Calu3 (cell line): ENCODE measurements at regions not wholly inside any gene's neighbourhood (a gene's known extent, or its start where the extent isn't known, plus 50 kb on each side); places are given as distances from the start of the nearest gene placed in this dataset.

ENCODE experiments used
- BruUV-seq: library from RNA; stranded (reverse); fragments of 400-500 nt; replicated peaks from 2 replicates; lab custom pipeline; 2021; lab: Mats Ljungman, UMichigan
- CTCF ChIA-PET: fragments of 300-600 bp; sonication (Branson Sonifier 250); formaldehyde crosslinking; loops from one replicate; lab custom pipeline; 2022; ENCODE audit warnings: antibody characterized with exemption; lab: Charles Lee
- DNase-seq: peaks from one replicate; pipeline ENCODE4 v3.0.0; 2022
- H3K27ac Mint-ChIP-seq: one replicate; pipeline ENCODE4 v1.8.0; 2022; ENCODE audit warnings: mixed read lengths; ENCODE audit not compliant: unreplicated experiment
- H3K27me3 Mint-ChIP-seq: one replicate; pipeline ENCODE4 v1.8.0; 2022; ENCODE audit warnings: mixed read lengths; ENCODE audit not compliant: unreplicated experiment
- H3K36me3 Mint-ChIP-seq: one replicate; pipeline ENCODE4 v1.8.0; 2022; ENCODE audit warnings: mild to moderate bottlenecking, moderate library complexity, mixed read lengths; ENCODE audit not compliant: insufficient read depth, unreplicated experiment
- H3K4me1 Mint-ChIP-seq: one replicate; pipeline ENCODE4 v1.8.0; 2022; ENCODE audit warnings: mild to moderate bottlenecking, low read depth, mixed read lengths; ENCODE audit not compliant: unreplicated experiment
- H3K4me3 Mint-ChIP-seq: one replicate; pipeline ENCODE4 v1.8.0; 2022; ENCODE audit warnings: mild to moderate bottlenecking, low read depth, moderate library complexity, mixed read lengths; ENCODE audit not compliant: unreplicated experiment
- H3K9me3 Mint-ChIP-seq: one replicate; pipeline ENCODE4 v1.8.0; 2022; ENCODE audit warnings: low read depth, mixed read lengths; ENCODE audit not compliant: unreplicated experiment
- CTCF ChIP-seq: fragments of 200-600 bp; IDR thresholded peaks from one replicate; pipeline ENCODE4 v1.8.0; 2022; ENCODE audit warnings: antibody characterized with exemption; ENCODE audit not compliant: unreplicated experiment
- intact Hi-C: fragments of 100-400 bp; cut with micrococcal nuclease; formaldehyde crosslinking; loops from one replicate; pipeline ENCODE4 v1.10.0; 2022; ENCODE audit not compliant: unreplicated experiment

GRCh38 chr18:69177702-69178101 lies 223.0 kb upstream of the DOK6 start:
- intact Hi-C loops, result no loop called here
- CTCF ChIA-PET, result no interaction called here
- H3K9me3 Mint-ChIP-seq, result peaks cover 11% of the 10 kb centered on the region
- no peaks in the 10 kb centered on the region for H3K4me1 Mint-ChIP-seq
- no peak overlapping the region for H3K4me3 Mint-ChIP-seq
- no peak overlapping the region for H3K27ac Mint-ChIP-seq
- no TSS peak for BruUV-seq
- TF ChIP-seq CTCF, result no peak
- no peak for DNase-seq
- H3K27me3 Mint-ChIP-seq, result no peaks in the 10 kb centered on the region
- no peaks in the 10 kb centered on the region for H3K36me3 Mint-ChIP-seq

GRCh38 chr18:69186162-69186561 lies 214.5 kb upstream of the DOK6 start:
- no peak for DNase-seq
- Mint-ChIP-seq H3K9me3 (peaks cover 2% of the 10 kb centered on the region), H3K27ac (no peak overlapping the region), H3K4me3 (no peak overlapping the region), H3K36me3 (no peaks in the 10 kb centered on the region), H3K4me1 (no peaks in the 10 kb centered on the region), H3K27me3 (no peaks in the 10 kb centered on the region)
- CTCF ChIA-PET, result interaction anchor here (0.7 kb wide), 1 partner anchor 992 kb away, joined by 3 read pairs; no protein-coding TSS in a partner anchor
- no peak for TF ChIP-seq CTCF
- intact Hi-C loops, result no loop called here
- BruUV-seq, result no TSS peak

- H3K27ac Mint-ChIP-seq, result no peak overlapping the region
- no peaks in the 10 kb centered on the region for H3K27me3 Mint-ChIP-seq
- DNase-seq, result no peak
- TF ChIP-seq CTCF, result no peak
- H3K4me3 Mint-ChIP-seq, result no peak overlapping the region
- H3K36me3 Mint-ChIP-seq, result no peaks in the 10 kb centered on the region
- H3K4me1 Mint-ChIP-seq, result no peaks in the 10 kb centered on the region
- H3K9me3 Mint-ChIP-seq, result no peaks in the 10 kb centered on the region
- intact Hi-C loops, result no loop called here
- CTCF ChIA-PET, result no interaction called here
- BruUV-seq, result no TSS peak
Measured at GRCh38 chr18:69196336-69196735, 204.4 kb upstream of the DOK6 start.

GRCh38 chr18:69205925-69206324 lies 194.8 kb upstream of the DOK6 start:
- DNase-seq, result no peak
- no peak overlapping the region for H3K4me3 Mint-ChIP-seq
- H3K27ac Mint-ChIP-seq, result no peak overlapping the region
- CTCF ChIA-PET, result no interaction called here
- no TSS peak for BruUV-seq
- no peak for TF ChIP-seq CTCF
- intact Hi-C loops, result no loop called here
- no peaks in the 10 kb centered on the region for H3K9me3 Mint-ChIP-seq
- no peaks in the 10 kb centered on the region for H3K27me3 Mint-ChIP-seq
- H3K36me3 Mint-ChIP-seq, result no peaks in the 10 kb centered on the region
- H3K4me1 Mint-ChIP-seq, result no peaks in the 10 kb centered on the region

GRCh38 chr18:69208545-69208944 lies 192.1 kb upstream of the DOK6 start:
- no peak for DNase-seq
- CTCF ChIA-PET, result no interaction called here
- Mint-ChIP-seq H3K27me3 (no peaks in the 10 kb centered on the region), H3K36me3 (no peaks in the 10 kb centered on the region), H3K27ac (no peak overlapping the region), H3K4me3 (no peak overlapping the region), H3K4me1 (no peaks in the 10 kb centered on the region), H3K9me3 (peaks cover 5% of the 10 kb centered on the region)
- intact Hi-C loops, result no loop called here
- BruUV-seq, result no TSS peak
- TF ChIP-seq CTCF, result no peak
